ENCODE measurements at regions not wholly inside any gene's neighbourhood (a gene's known extent, or its start where the extent isn't known, plus 50 kb on each side); places are given as distances from the start of the nearest gene placed in this dataset.

- Histone ChIP-seq H3K9ac (ENCODE audit: control insufficient read depth, insufficient read depth, low read length) (no peak overlapping the region), H3K4me3 (no peak overlapping the region), H3K27me3 (replicated peaks in 1 of 2; ENCODE audit: control insufficient read depth in 2 of 2, insufficient read depth in 2 of 2, low read length in 1 of 2) (no peaks in the 10 kb centered on the region), H2AFZ (ENCODE audit: control insufficient read depth, low read depth, low read length) (no peak overlapping the region), H3K79me2 (ENCODE audit: control insufficient read depth, insufficient read depth, low read length) (no peaks in the 10 kb centered on the region), H3K4me1 (ENCODE audit: control insufficient read depth, insufficient read depth, low read length) (peaks cover 19% of the 10 kb centered on the region), H4K20me1 (ENCODE audit: control insufficient read depth, insufficient read depth) (no peaks in the 10 kb centered on the region), H3K9me3 (replicated peaks; ENCODE audit: control insufficient read depth, insufficient read depth, low read length) (peaks cover 6% of the 10 kb centered on the region; the same call in 2 of the 3 replicates), H3K4me2 (ENCODE audit: control insufficient read depth, insufficient read depth) (no peak overlapping the region), H3K36me3 (ENCODE audit: control insufficient read depth in 2 of 2, insufficient read depth in 2 of 2, low read length in 1 of 2) (no peaks in the 10 kb centered on the region), H3K27ac (ENCODE audit: control insufficient read depth, insufficient read depth) (no peak overlapping the region)
- SMC1A ChIA-PET (ENCODE audit: uncharacterized antibody, unreplicated experiment) = interaction anchor here (0.6 to 1.0 kb wide), 2 partner anchors 14 to 941 kb away, joined by 3 read pairs; no protein-coding TSS in a partner anchor
- ATAC-seq (no peak), FAIRE-seq (no peak), DNase-seq (ENCODE audit: low read depth, low spot score) (no peak)
- TF ChIP-seq YY1 (IDR thresholded peaks at IDR 0.05; ENCODE audit: low read depth, low read length) (no peak), ZBTB11 (CRISPR knock-in tag; IDR thresholded peaks at IDR 0.05) (no peak), ZNF217 (IDR thresholded peaks at IDR 0.05) (no peak), ESRRA (IDR thresholded peaks at IDR 0.05; ENCODE audit: low read length) (no peak), TCF7 (IDR thresholded peaks at IDR 0.05; ENCODE audit: borderline replicate concordance) (no peak), CHD2 (IDR thresholded peaks at IDR 0.05; ENCODE audit: borderline replicate concordance, low read depth, low read length) (no peak), HDGF (IDR thresholded peaks at IDR 0.05) (no peak), KLF5 (IDR thresholded peaks at IDR 0.05; ENCODE audit: partially characterized antibody) (no peak), NFYA (IDR thresholded peaks at IDR 0.05; ENCODE audit: borderline replicate concordance, low read depth, low read length) (no peak), CREM (IDR thresholded peaks at IDR 0.05; ENCODE audit: low read depth) (no peak)
- TF ChIP-seq, protein P1, sequence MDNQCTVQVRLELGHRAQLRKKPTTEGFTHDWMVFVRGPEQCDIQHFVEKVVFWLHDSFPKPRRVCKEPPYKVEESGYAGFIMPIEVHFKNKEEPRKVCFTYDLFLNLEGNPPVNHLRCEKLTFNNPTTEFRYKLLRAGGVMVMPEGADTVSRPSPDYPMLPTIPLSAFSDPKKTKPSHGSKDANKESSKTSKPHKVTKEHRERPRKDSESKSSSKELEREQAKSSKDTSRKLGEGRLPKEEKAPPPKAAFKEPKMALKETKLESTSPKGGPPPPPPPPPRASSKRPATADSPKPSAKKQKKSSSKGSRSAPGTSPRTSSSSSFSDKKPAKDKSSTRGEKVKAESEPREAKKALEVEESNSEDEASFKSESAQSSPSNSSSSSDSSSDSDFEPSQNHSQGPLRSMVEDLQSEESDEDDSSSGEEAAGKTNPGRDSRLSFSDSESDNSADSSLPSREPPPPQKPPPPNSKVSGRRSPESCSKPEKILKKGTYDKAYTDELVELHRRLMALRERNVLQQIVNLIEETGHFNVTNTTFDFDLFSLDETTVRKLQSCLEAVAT (IDR thresholded peaks at IDR 0.05) = no peak
- WGBS (ENCODE audit: insufficient coverage, insufficient replicate concordance, low lambda C conversion rate, missing lambda C conversion rate) = 10% methylated on average over 2 of the region's 2 CpGs
- CTCF ChIA-PET = interaction anchor here (1.2 to 1.4 kb wide), 2 partner anchors 9 to 12 kb away, joined by 3 read pairs; no protein-coding TSS in a partner anchor
- intact Hi-C loops (cut with micrococcal nuclease; ENCODE audit: unreplicated experiment) (no loop called here), in situ Hi-C loops (cut with MboI) (loop anchor here (25.0 kb wide), 1 partner anchor 599 kb away; no protein-coding TSS in a partner anchor)
- POLR2A ChIA-PET = no interaction called here
- RAD21 ChIA-PET (ENCODE audit: unreplicated experiment) = no interaction called here
- BruUV-seq (replicated peaks) = no TSS peak
Measured at GRCh38 chr10:111335826-111336225, 259.0 kb downstream of the ADRA2A start.
